ENCODE measurements at regions not wholly inside any gene's neighbourhood (a gene's known extent, or its start where the extent isn't known, plus 50 kb on each side); places are given as distances from the start of the nearest gene placed in this dataset.
"Not testable (repeated sequence)": the region's sequence is repeated elsewhere in the genome, so short reads cannot be mapped to it uniquely, and the experiment has no call there.

GRCh38 chr4:8675906-8676305 is 83.3 kb downstream of the CPZ start:
- no peak for DNase-seq (ENCODE audit: low read depth)
- in situ Hi-C loops (cut with HindIII; ENCODE audit: low pct_unique_long_range_greater_than_20kb, low sequenced_read_pairs), result no loop called here

- in situ Hi-C loops (cut with HindIII; ENCODE audit: low pct_unique_long_range_greater_than_20kb, low sequenced_read_pairs), result no loop called here
- DNase-seq (ENCODE audit: low read depth), result peak; percentile 28
Measured at GRCh38 chr4:8675383-8675782, 82.8 kb downstream of the CPZ start.

- in situ Hi-C loops (cut with HindIII; ENCODE audit: low pct_unique_long_range_greater_than_20kb, low sequenced_read_pairs), result no loop called here
- DNase-seq (ENCODE audit: low read depth), result no peak
Measured at GRCh38 chr4:8674311-8674885, 81.8 kb downstream of the CPZ start.

- in situ Hi-C loops (cut with HindIII; ENCODE audit: low pct_unique_long_range_greater_than_20kb, low sequenced_read_pairs); DNase-seq (ENCODE audit: low read depth): not testable (repeated sequence)
Measured at GRCh38 chr4:8673106-8673505, 80.5 kb downstream of the CPZ start.

GRCh38 chr4:8672486-8672885 is 79.9 kb downstream of the CPZ start:
- no peak for DNase-seq (ENCODE audit: low read depth)
- in situ Hi-C loops (cut with HindIII; ENCODE audit: low pct_unique_long_range_greater_than_20kb, low sequenced_read_pairs), result no loop called here

- in situ Hi-C loops (cut with HindIII; ENCODE audit: low pct_unique_long_range_greater_than_20kb, low sequenced_read_pairs), result no loop called here
- DNase-seq (ENCODE audit: low read depth), result no peak
Measured at GRCh38 chr4:8671712-8672290, 79.2 kb downstream of the CPZ start.

Measured in Caki2 (cell line).